ENCODE measurements at regions not wholly inside any gene's neighbourhood (a gene's known extent, or its start where the extent isn't known, plus 50 kb on each side); places are given as distances from the start of the nearest gene placed in this dataset.

DNA sequence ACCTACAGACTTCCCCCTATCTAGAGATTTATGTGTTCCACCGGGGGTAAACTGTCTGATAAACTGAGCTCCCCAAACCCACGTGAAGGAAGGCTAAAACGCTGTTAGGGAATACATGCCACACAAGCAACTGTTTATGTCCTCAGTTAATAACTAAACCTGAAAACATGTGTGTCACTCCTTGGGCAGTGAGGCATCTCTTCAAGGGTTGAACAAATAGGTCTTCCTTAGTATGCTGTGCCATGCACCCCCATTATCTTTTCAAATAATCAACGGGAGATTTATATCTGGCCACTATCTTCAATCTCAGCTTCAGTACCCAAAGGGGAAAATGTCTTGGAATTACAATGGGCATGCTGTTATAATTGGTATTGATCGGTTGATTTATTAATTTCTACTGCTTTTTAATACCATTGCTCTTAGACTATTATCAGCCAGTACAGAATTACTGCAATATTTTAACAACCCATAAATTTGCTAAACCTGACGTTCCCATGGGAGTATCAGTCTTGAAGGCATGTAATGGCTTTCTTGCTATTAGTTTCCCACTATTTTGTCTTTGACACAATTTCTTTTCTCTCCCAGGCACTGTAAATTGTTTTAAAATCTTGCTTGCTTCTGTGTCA is 279.2 kb upstream of the P2RY1 start:
- no peak overlapping the region for H3K4me3 ChIP-seq (replicated peaks; ENCODE audit: low read depth, low read length)
- DNase-seq (ENCODE audit: low read depth) = no peak
- TF ChIP-seq, protein P1, sequence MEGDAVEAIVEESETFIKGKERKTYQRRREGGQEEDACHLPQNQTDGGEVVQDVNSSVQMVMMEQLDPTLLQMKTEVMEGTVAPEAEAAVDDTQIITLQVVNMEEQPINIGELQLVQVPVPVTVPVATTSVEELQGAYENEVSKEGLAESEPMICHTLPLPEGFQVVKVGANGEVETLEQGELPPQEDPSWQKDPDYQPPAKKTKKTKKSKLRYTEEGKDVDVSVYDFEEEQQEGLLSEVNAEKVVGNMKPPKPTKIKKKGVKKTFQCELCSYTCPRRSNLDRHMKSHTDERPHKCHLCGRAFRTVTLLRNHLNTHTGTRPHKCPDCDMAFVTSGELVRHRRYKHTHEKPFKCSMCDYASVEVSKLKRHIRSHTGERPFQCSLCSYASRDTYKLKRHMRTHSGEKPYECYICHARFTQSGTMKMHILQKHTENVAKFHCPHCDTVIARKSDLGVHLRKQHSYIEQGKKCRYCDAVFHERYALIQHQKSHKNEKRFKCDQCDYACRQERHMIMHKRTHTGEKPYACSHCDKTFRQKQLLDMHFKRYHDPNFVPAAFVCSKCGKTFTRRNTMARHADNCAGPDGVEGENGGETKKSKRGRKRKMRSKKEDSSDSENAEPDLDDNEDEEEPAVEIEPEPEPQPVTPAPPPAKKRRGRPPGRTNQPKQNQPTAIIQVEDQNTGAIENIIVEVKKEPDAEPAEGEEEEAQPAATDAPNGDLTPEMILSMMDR (IDR thresholded peaks at IDR 0.05; ENCODE audit: low read length, missing control alignments) = no peak

DNA sequence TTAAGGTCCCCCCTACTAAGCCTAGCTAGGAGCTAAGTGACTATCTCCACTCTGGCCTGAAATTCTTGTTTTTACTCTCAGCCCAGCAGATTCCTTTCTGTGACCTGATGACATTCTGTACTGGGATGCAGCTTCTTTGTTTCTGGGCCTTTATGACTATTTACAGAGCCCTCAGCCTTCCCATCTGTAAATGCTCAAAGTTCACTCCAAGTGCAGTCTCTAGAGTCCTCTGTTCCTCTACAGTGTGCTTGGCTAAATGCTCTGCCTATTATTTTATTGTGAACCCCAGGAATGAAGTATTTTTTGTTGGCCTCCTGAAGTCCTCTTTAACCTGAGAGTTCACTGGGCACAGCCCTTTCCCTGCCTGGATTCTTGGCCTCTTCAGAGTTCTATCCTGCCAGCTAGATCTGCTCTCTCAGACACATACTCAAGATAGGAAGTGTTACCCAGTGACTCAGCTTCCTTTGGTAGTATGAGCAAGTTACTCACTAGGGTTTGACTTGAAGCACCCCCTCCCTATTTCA is 278.1 kb upstream of the P2RY1 start:
- TF ChIP-seq, protein P1 (IDR thresholded peaks at IDR 0.05; ENCODE audit: low read length, missing control alignments) = no peak
- DNase-seq (ENCODE audit: low read depth) = peak; percentile 89
- no peak overlapping the region for H3K4me3 ChIP-seq (replicated peaks; ENCODE audit: low read depth, low read length)

DNA sequence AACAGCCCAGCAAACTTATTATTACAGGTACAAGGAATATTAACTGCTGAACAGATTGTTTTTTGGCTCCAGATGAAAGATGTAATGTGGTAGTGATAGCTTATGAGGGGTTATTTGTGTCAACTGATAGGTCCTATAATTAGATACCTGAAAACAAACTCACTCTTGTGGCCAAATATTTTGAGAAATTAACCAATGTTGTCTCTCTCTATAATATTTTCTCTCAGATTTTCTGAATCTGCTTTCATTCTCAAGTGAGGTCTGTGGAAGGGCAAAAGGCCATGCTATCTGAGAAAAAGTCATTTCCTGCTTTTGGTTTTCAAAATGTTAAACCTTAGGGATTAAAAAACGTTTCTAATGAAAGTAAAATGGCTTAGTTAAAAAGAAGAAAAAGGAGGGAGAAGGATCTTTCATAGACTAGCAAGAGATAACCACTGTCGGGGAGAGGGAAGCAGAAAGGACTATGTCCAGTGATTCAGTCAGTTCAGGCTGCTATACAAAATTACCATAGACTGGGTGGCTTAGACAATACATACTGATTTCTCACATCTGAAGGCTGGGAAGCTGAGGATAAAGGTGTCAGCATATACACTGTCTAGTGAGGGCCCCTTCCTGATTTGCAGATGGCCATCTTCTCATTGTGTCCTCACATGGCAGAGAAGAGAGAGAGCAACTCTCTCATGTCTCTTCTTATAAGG is 277.5 kb upstream of the P2RY1 start:
- H3K4me3 ChIP-seq (replicated peaks; ENCODE audit: low read depth, low read length) = no peak overlapping the region
- peak; percentile 13 for DNase-seq (ENCODE audit: low read depth)
- TF ChIP-seq, protein P1 (IDR thresholded peaks at IDR 0.05; ENCODE audit: low read length, missing control alignments) = no peak

DNA sequence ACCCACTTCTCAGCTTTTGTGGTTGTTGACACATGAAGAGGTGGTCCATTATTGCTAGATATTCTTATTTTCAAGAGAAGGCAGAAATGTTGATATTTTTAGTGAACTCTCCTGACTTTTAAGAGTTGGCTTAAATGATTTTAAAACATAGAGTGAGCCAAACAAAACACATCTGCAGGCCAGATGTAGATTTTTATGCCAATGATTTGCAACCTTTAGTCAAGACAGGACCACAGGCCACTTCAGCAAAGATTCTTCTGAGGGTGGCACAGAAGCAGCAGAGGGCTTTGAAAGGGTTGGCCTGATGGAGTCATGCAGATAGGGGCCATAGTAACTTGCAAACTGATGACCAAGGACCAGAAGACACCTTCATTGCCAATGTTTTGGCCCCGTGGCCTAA is 276.5 kb upstream of the P2RY1 start:
- DNase-seq (ENCODE audit: low read depth) = no peak
- TF ChIP-seq, protein P1 (IDR thresholded peaks at IDR 0.05; ENCODE audit: low read length, missing control alignments) = no peak
- no peak overlapping the region for H3K4me3 ChIP-seq (replicated peaks; ENCODE audit: low read depth, low read length)

DNA sequence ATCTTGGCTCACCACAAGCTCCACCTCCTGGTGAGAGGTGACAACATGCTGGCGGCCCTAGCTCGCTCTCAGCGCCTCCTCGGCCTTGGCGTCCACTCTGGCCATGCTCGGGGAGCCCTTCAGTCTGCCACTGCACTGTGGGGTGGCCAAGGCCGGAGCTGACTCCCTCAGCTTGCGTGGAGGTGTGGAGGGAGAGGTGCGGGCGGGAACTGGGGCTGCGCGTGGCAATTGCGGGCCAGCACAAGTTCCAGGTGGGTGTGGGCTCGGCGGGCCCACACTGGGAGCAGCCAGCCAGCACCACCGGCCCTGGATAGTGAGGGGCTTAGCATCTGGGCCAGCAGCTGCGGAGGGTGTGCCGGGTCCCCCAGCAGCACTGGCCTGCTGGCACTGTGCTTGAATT is 275.7 kb upstream of the P2RY1 start:
- DNase-seq (ENCODE audit: low read depth) = no peak
- TF ChIP-seq, protein P1 (IDR thresholded peaks at IDR 0.05; ENCODE audit: low read length, missing control alignments) = no peak

DNA sequence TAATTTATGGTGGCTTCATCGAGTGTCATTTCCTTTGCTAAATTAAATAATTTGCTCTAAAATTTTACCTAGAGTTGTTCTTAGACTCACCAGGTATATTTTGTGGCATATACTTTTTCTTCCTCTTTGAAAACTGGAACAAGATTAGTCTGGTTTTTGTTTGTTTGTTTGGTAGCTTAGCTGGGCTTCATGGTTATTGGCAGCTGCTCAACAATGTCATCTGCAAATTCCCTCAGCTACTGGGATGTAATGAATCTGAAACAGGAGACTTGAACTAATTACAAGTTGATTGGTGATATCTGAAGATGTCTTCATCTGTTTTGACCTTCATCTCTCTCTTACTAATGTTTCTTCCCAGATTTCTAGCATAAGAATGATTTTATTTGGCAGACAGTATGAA is 270.5 kb upstream of the P2RY1 start:
- no peak overlapping the region for H3K4me3 ChIP-seq (replicated peaks; ENCODE audit: low read depth, low read length)
- peak; percentile 30 for DNase-seq (ENCODE audit: low read depth)
- TF ChIP-seq, protein P1 (IDR thresholded peaks at IDR 0.05; ENCODE audit: low read length, missing control alignments) = no peak

More for the DNA sequence above, 275.7 kb upstream of the P2RY1 start:
- H3K4me3 ChIP-seq (replicated peaks; ENCODE audit: low read depth, low read length) = no peak overlapping the region

All from fibroblast of pulmonary artery (primary cell).